Nephron (organoid): ENCODE measurements at regions not wholly inside any gene's neighbourhood (a gene's known extent, or its start where the extent isn't known, plus 50 kb on each side); places are given as distances from the start of the nearest gene placed in this dataset.
A peak's percentile ranks its signal among the peaks of the same experiment; 100 is the strongest.

Source experiments
- H3K27ac Mint-ChIP-seq, 3 experiments: 2 replicates each; pipeline ENCODE4 v1.8.0; 2020; ENCODE audit warnings: mixed read lengths in 3 of 3, mild to moderate bottlenecking in 2 of 3, moderate library complexity in 1 of 3
- H3K27me3 Mint-ChIP-seq: 2 replicates; pipeline ENCODE4 v1.8.0; 2021; ENCODE audit warnings: low read depth, mild to moderate bottlenecking, moderate library complexity, mixed read lengths
- H3K36me3 Mint-ChIP-seq: 2 replicates; pipeline ENCODE4 v1.8.0; 2020; ENCODE audit warnings: low read depth, mixed read lengths
- H3K4me1 Mint-ChIP-seq: 2 replicates; pipeline ENCODE4 v1.8.0; 2020; ENCODE audit warnings: mixed read lengths
- H3K4me3 Mint-ChIP-seq, 3 experiments: 2 replicates each; pipeline ENCODE4 v1.8.0; 2020; ENCODE audit warnings: mild to moderate bottlenecking in 3 of 3, mixed read lengths in 3 of 3, moderate library complexity in 2 of 3
- H3K9me3 Mint-ChIP-seq: 2 replicates; pipeline ENCODE4 v1.8.0; 2020; ENCODE audit warnings: mixed read lengths
- TF ChIP-seq, protein P1 (sequence below), 3 experiments: fragments of 200-600 bp; sonication (generic); IDR thresholded peaks; one replicate each; pipeline ENCODE4 v1.5.0; 2021; ENCODE audit warnings: antibody characterized with exemption in 3 of 3; ENCODE audit not compliant: unreplicated experiment in 3 of 3

DNA sequence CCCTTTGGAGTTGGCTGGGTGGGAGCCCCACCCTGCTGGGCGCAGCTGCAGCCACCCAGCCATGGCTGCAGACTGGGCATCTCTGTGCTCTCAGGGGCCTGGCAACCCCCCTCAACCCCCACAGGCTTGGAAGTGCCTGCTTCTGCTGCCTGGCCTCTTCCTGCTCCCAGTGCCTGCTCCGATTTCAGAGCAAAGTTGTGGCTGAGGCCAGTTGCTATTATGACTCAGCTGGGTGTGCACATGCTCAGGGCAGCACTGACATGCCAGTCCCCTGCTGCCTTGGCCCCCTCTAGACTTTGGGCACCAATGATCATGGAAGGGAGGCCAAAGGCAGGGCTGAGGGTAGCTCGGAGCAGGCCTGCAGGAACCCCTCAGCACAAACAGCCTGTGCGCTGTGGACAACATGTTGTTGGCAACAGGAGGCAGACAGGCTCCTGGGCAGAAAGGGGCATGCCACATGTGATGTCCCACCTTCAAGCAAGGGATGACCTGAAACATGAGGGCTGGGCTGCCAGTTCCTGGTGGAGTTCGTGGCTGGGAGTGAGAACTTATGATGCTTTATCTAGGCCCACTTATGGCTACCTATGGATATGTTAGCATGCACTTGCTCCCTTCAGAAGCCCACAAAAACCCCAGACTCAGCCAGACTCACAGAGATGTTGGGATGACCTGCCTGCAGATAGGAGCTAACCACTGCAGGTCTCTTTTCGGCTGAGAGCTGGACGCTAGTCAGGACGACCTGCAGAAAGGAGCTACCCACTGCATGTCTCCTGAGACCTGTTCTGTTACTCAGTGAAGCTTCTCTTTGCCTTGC, 96.4 kb upstream of the AMOTL1 start:
- TF ChIP-seq, protein P1, sequence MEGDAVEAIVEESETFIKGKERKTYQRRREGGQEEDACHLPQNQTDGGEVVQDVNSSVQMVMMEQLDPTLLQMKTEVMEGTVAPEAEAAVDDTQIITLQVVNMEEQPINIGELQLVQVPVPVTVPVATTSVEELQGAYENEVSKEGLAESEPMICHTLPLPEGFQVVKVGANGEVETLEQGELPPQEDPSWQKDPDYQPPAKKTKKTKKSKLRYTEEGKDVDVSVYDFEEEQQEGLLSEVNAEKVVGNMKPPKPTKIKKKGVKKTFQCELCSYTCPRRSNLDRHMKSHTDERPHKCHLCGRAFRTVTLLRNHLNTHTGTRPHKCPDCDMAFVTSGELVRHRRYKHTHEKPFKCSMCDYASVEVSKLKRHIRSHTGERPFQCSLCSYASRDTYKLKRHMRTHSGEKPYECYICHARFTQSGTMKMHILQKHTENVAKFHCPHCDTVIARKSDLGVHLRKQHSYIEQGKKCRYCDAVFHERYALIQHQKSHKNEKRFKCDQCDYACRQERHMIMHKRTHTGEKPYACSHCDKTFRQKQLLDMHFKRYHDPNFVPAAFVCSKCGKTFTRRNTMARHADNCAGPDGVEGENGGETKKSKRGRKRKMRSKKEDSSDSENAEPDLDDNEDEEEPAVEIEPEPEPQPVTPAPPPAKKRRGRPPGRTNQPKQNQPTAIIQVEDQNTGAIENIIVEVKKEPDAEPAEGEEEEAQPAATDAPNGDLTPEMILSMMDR (IDR thresholded peaks at IDR 0.05; ENCODE audit: unreplicated experiment in 3 of 3): no peak
- H3K36me3 Mint-ChIP-seq: no peaks in the 10 kb centered on the region
- peaks cover 3% of the 10 kb centered on the region for H3K9me3 Mint-ChIP-seq
- H3K27me3 Mint-ChIP-seq: peaks cover 7% of the 10 kb centered on the region
- H3K4me1 Mint-ChIP-seq: peaks cover 54% of the 10 kb centered on the region
- no peak overlapping the region for H3K27ac Mint-ChIP-seq
- H3K4me3 Mint-ChIP-seq: no peak overlapping the region

DNA sequence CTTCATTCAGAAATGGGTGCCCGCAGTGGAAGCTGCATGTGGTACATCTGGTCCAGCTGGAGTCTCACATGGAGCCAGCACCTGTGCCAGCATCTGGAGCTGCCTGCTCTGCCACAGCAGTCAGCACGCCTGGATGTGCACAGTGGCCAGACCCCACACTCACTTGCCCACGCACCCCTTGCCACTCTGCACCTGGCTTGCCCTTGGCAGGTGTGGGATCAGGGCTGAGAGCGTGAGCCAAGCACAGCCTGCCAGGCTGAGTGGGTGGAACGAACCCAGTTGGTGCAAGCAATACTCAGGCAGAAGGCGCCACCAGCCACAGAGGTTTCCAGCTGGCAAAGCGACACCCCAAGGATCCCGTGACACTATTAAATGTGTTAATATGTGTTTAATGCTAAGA, 95.5 kb upstream of the AMOTL1 start:
- TF ChIP-seq, protein P1 (IDR thresholded peaks at IDR 0.05; ENCODE audit: unreplicated experiment in 3 of 3): no peak
- H3K27me3 Mint-ChIP-seq: peaks cover 7% of the 10 kb centered on the region
- no peaks in the 10 kb centered on the region for H3K36me3 Mint-ChIP-seq
- H3K9me3 Mint-ChIP-seq: peaks cover 3% of the 10 kb centered on the region
- peaks cover 54% of the 10 kb centered on the region for H3K4me1 Mint-ChIP-seq
- peak overlapping the region in 1 of 3 experiments; percentile 83 for H3K27ac Mint-ChIP-seq
- H3K4me3 Mint-ChIP-seq: no peak overlapping the region

DNA sequence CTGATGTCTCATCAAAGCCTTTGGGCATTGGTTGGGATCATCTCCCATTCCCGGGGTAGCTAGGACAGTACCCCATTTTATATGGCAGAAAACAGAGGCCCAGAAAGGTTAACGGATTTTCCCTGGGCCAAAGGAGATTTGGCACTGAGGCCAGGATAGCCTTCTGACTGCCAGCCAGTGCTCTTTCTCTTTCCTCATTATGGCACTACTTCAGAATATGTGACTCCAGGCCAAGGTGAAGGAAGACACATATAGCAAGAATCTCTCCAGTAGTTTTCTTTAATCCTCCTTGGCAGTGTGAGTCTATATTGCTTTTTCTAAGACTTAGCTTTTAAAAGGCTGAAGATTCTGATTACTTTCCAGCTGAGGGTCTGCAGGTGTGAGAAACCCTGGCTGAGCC, 94.8 kb upstream of the AMOTL1 start:
- H3K27ac Mint-ChIP-seq: peak overlapping the region; percentile 43 to 83 (median 71)
- TF ChIP-seq, protein P1 (IDR thresholded peaks at IDR 0.05; ENCODE audit: unreplicated experiment in 3 of 3): no peak
- no peaks in the 10 kb centered on the region for H3K36me3 Mint-ChIP-seq
- peaks cover 4% of the 10 kb centered on the region for H3K27me3 Mint-ChIP-seq
- H3K9me3 Mint-ChIP-seq: peaks cover 3% of the 10 kb centered on the region
- no peak overlapping the region for H3K4me3 Mint-ChIP-seq
- peaks cover 46% of the 10 kb centered on the region for H3K4me1 Mint-ChIP-seq

DNA sequence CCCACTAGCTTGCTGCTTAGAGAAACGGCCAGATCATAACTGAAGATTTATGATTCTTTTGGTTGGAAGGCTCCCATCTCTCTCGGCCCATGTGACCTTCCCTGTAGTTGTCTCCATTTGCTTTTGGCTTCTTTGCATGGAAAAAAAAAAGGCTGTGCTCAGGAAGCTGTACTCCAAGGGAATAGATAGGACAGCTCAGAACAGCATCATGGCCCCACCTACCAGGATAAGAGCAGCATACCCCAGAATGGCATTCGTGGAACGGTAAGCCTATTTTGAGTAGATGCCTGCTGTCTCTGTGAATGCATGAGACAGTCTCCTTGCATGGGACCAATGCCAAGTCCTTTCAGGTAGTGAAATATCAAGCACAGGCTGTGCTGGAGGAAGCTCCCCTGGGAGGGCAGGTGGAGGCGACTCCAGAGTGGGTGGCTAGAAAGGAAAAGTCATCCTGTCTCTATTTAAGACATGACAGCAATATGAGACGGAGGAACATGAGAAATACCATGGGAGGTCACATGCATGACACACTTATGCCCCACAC, 94.1 kb upstream of the AMOTL1 start:
- H3K9me3 Mint-ChIP-seq: peaks cover 3% of the 10 kb centered on the region
- peak overlapping the region in 1 of 3 experiments; percentile 17 for H3K4me3 Mint-ChIP-seq
- TF ChIP-seq, protein P1 (IDR thresholded peaks at IDR 0.05; ENCODE audit: unreplicated experiment in 3 of 3): no peak

DNA sequence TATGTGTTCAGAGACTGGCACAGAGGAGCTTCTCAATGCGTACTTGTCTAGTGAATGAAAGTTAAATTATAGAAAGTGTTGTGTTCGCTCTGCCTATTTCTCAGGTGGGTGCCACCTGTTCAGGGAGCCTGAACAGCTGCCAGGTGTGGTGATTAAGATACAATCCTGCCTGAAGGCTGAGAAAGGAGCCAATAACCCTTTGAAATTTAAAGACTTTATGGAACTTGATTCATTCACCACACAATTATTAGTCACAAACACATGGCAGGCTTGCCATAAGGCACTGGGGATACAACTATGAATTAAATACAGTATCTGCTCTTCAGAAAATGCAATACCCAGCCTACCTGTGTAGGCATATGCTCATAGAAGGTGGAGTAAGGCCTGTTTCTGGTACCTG, 92.9 kb upstream of the AMOTL1 start:
- Mint-ChIP-seq H3K27me3 (peaks cover 4% of the 10 kb centered on the region), H3K36me3 (no peaks in the 10 kb centered on the region), H3K27ac (no peak overlapping the region), H3K4me1 (peaks cover 34% of the 10 kb centered on the region), H3K4me3 (no peak overlapping the region), H3K9me3 (no peaks in the 10 kb centered on the region)
- TF ChIP-seq, protein P1 (IDR thresholded peaks at IDR 0.05; ENCODE audit: unreplicated experiment in 3 of 3): no peak

More for the DNA sequence above, 94.1 kb upstream of the AMOTL1 start:
- peaks cover 4% of the 10 kb centered on the region for H3K27me3 Mint-ChIP-seq
- peaks cover 40% of the 10 kb centered on the region for H3K4me1 Mint-ChIP-seq
- H3K36me3 Mint-ChIP-seq: no peaks in the 10 kb centered on the region
- H3K27ac Mint-ChIP-seq: peak overlapping the region; percentile 43 to 83 (median 71)
